ENCODE measurements at regions not wholly inside any gene's neighbourhood (a gene's known extent, or its start where the extent isn't known, plus 50 kb on each side); places are given as distances from the start of the nearest gene placed in this dataset.

DNA sequence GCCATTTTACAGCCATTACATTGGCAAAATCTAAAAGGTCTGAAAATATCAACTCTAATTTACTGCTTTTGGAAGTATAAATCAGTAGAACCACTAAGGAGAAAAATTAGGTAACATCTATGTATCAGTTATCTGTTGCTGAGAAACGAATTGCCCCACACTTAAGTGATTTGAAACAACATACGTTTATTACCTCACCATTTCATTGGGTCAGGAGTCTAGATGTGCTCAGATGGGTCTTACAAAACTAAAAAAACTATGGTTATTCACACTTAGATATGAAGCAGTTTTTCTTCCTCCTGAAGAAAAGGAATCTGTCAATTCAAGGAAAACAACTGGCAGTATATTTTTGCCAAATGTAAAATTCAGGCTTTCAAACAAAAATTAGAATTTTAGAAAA is 80.1 kb upstream of the APBB1IP start:
- TF ChIP-seq RAD21 (IDR thresholded peaks at IDR 0.05) (no peak), RXRA (IDR thresholded peaks at IDR 0.05) (no peak), FOXA1 (IDR thresholded peaks at IDR 0.05) (no peak), TAF1 (conservative IDR thresholded peaks at IDR 0.05) (no peak), JUND (IDR thresholded peaks at IDR 0.05) (no peak), EGR1 (IDR thresholded peaks at IDR 0.05; ENCODE audit: low read depth in 2 of 2) (no peak)
- TF ChIP-seq, protein P1, sequence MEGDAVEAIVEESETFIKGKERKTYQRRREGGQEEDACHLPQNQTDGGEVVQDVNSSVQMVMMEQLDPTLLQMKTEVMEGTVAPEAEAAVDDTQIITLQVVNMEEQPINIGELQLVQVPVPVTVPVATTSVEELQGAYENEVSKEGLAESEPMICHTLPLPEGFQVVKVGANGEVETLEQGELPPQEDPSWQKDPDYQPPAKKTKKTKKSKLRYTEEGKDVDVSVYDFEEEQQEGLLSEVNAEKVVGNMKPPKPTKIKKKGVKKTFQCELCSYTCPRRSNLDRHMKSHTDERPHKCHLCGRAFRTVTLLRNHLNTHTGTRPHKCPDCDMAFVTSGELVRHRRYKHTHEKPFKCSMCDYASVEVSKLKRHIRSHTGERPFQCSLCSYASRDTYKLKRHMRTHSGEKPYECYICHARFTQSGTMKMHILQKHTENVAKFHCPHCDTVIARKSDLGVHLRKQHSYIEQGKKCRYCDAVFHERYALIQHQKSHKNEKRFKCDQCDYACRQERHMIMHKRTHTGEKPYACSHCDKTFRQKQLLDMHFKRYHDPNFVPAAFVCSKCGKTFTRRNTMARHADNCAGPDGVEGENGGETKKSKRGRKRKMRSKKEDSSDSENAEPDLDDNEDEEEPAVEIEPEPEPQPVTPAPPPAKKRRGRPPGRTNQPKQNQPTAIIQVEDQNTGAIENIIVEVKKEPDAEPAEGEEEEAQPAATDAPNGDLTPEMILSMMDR (IDR thresholded peaks at IDR 0.05; ENCODE audit: low read depth, low read length, missing input control), result no peak
- TF ChIP-seq, protein P2, sequence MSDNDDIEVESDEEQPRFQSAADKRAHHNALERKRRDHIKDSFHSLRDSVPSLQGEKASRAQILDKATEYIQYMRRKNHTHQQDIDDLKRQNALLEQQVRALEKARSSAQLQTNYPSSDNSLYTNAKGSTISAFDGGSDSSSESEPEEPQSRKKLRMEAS (IDR thresholded peaks at IDR 0.05), result no peak
- TF ChIP-seq, protein P3, sequence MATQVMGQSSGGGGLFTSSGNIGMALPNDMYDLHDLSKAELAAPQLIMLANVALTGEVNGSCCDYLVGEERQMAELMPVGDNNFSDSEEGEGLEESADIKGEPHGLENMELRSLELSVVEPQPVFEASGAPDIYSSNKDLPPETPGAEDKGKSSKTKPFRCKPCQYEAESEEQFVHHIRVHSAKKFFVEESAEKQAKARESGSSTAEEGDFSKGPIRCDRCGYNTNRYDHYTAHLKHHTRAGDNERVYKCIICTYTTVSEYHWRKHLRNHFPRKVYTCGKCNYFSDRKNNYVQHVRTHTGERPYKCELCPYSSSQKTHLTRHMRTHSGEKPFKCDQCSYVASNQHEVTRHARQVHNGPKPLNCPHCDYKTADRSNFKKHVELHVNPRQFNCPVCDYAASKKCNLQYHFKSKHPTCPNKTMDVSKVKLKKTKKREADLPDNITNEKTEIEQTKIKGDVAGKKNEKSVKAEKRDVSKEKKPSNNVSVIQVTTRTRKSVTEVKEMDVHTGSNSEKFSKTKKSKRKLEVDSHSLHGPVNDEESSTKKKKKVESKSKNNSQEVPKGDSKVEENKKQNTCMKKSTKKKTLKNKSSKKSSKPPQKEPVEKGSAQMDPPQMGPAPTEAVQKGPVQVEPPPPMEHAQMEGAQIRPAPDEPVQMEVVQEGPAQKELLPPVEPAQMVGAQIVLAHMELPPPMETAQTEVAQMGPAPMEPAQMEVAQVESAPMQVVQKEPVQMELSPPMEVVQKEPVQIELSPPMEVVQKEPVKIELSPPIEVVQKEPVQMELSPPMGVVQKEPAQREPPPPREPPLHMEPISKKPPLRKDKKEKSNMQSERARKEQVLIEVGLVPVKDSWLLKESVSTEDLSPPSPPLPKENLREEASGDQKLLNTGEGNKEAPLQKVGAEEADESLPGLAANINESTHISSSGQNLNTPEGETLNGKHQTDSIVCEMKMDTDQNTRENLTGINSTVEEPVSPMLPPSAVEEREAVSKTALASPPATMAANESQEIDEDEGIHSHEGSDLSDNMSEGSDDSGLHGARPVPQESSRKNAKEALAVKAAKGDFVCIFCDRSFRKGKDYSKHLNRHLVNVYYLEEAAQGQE (IDR thresholded peaks at IDR 0.05), result no peak
